Colonic mucosa (tissue), 4 donors: ENCODE measurements at regions not wholly inside any gene's neighbourhood (a gene's known extent, or its start where the extent isn't known, plus 50 kb on each side); places are given as distances from the start of the nearest gene placed in this dataset.

Source experiments
- DNase-seq: peaks from one replicate; pipeline ENCODE4 v3.0.0-alpha.2; 2020
- H3K27ac ChIP-seq: fragments of 200-600 bp; one replicate; pipeline ENCODE4 v1.8.0; 2021
- H3K27me3 ChIP-seq: fragments of 200-600 bp; one replicate; pipeline ENCODE4 v1.8.0; 2021
- H3K36me3 ChIP-seq: fragments of 200-600 bp; one replicate; pipeline ENCODE4 v1.8.0; 2021
- H3K4me1 ChIP-seq: fragments of 200-600 bp; one replicate; pipeline ENCODE4 v1.8.0; 2021; ENCODE audit warnings: mild to moderate bottlenecking
- H3K4me3 ChIP-seq: fragments of 200-600 bp; one replicate; pipeline ENCODE4 v1.8.0; 2021
- H3K9ac ChIP-seq, 2 donors: one replicate each; pipeline ENCODE4 v1.7.0; 2013; ENCODE audit warnings: control low read depth in 2 of 2, low read depth in 2 of 2, low read length in 2 of 2
- H3K9me3 ChIP-seq: fragments of 200-600 bp; one replicate; pipeline ENCODE4 v1.8.0; 2021
- CTCF ChIP-seq: fragments of 200-600 bp; IDR thresholded peaks from one replicate; pipeline ENCODE4 v1.8.0; 2022; ENCODE audit warnings: antibody characterized with exemption, mild to moderate bottlenecking
- intact Hi-C: fragments of 100-400 bp; cut with DNase I; formaldehyde crosslinking; loops from one replicate; pipeline ENCODE4 v1.14.1; 2022
- donor health status: healthy.
- donor health status: DM: no; HTN: no; CAD: no.
- donor health status: DM: no; HTN: no; CAD: no.

DNA sequence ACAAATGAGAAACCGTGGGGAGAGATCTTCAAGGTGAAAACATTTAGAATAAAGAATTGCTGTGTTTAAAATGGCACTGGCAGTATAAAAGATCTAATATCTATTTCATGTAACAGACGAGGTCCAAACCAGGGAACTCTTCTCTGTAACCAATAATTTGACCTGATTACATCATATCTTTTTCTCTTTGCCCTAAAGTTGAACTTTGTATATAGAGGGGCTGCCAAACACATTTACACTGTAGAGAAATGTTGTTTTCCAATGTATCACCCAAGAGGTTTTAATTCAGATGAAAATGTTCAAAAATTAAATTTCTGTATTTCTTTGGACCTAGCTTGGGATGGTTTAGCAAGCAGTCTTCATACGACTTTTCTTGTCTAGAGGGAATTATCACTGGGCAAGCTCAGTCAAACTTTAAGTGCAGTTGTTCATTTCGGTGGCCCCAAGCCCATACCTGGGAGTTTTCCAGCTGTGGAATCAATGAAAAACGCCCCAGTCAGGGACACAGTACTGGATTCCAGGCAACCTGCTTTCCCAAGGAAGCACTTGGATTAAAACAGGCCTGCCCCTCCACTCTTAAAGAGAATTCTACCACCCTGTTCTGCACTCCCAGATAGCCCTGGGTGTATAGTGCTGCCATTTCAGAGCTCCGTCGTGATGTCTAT, 208.5 kb upstream of the FN1 start:
- Histone ChIP-seq H3K9ac (no peak overlapping the region), H3K27ac (no peak overlapping the region), H3K27me3 (no peaks in the 10 kb centered on the region), H3K36me3 (no peaks in the 10 kb centered on the region), H3K4me3 (no peak overlapping the region), H3K4me1 (no peaks in the 10 kb centered on the region), H3K9me3 (no peaks in the 10 kb centered on the region)
- no peak for DNase-seq
- intact Hi-C loops: no loop called here
- TF ChIP-seq CTCF: no peak

DNA sequence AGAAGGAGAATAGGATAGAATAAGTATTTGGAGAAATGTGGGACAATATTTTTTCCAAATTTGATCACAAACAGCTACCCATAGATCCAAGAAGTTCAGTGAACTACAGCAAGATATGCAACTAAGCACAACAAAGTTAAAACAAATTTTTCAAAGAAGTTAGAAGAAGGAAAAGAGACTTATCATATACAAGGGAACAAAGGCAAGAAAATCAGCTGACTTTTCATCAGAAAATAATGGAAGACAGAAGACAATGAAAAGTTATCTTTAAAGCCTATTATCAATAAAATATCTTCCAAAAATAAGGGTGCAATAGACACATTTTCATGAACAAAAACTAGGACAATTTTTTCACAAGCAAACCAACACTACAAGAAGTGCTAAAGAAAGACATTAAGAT, 202.8 kb upstream of the FN1 start:
- no peak for TF ChIP-seq CTCF
- no peaks in the 10 kb centered on the region for H3K27me3 ChIP-seq
- H3K4me3 ChIP-seq: no peak overlapping the region
- H3K36me3 ChIP-seq: no peaks in the 10 kb centered on the region
- intact Hi-C loops: no loop called here
- no peaks in the 10 kb centered on the region for H3K9me3 ChIP-seq
- no peak for DNase-seq
- no peaks in the 10 kb centered on the region for H3K4me1 ChIP-seq
- H3K9ac ChIP-seq: no peak overlapping the region
- H3K27ac ChIP-seq: no peak overlapping the region

DNA sequence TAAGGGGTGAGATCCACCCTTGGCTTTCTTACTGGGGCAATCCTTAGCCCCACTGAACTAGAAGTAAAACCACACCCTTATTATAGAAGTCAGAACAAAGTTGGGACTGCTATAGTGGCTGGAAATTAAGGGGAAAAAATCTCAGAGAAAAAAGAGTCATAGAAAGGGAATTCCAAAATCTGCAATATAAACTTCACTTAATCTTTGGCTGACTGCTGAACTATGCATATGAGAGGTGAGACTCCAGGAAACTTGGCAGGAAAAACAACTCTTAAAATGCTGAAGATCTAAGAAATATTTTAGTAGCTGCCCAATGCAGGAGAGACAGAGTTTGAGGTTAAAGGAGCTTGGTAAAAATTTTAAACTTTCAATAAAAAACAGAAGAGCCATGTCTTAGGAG, 201.8 kb upstream of the FN1 start:
- no peak for TF ChIP-seq CTCF
- Histone ChIP-seq H3K4me1 (no peaks in the 10 kb centered on the region), H3K4me3 (no peak overlapping the region), H3K9ac (no peak overlapping the region), H3K36me3 (no peaks in the 10 kb centered on the region), H3K27ac (no peak overlapping the region), H3K9me3 (no peaks in the 10 kb centered on the region), H3K27me3 (no peaks in the 10 kb centered on the region)
- intact Hi-C loops: no loop called here
- no peak for DNase-seq

DNA sequence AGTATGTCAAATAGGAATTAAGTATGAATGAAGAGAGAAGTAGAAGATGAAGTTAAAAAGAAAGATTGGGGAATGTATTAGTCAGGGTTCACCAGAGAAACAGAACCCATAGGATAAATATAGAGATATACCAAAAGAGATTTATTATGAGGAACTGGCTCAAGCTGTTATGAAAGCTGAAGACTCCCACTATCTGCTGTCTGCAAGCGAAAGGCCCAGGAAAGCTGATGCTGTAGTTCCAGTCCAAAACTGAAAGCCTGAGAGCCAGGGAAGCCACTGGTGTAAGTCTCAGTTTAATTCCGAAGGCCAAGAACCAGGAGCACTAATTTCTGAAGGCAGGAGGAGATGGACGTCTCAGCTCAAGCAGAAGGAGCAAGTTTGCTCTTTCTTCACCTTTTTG, 200.9 kb upstream of the FN1 start:
- Histone ChIP-seq H3K9ac (no peak overlapping the region), H3K36me3 (no peaks in the 10 kb centered on the region), H3K27ac (no peak overlapping the region), H3K4me1 (no peaks in the 10 kb centered on the region), H3K4me3 (no peak overlapping the region), H3K9me3 (no peaks in the 10 kb centered on the region), H3K27me3 (no peaks in the 10 kb centered on the region)
- intact Hi-C loops: no loop called here
- no peak for TF ChIP-seq CTCF
- DNase-seq: no peak

GRCh38 chr2:215635788-215636139, 199.9 kb upstream of the FN1 start:
- intact Hi-C loops: no loop called here
- H3K9ac ChIP-seq: no peak overlapping the region
- no peaks in the 10 kb centered on the region for H3K4me1 ChIP-seq
- no peaks in the 10 kb centered on the region for H3K9me3 ChIP-seq
- H3K27me3 ChIP-seq: no peaks in the 10 kb centered on the region
- no peaks in the 10 kb centered on the region for H3K36me3 ChIP-seq
- TF ChIP-seq CTCF: no peak
- H3K4me3 ChIP-seq: no peak overlapping the region
- no peak for DNase-seq
- H3K27ac ChIP-seq: no peak overlapping the region
